IPS-15b (cell line): ENCODE measurements at regions not wholly inside any gene's neighbourhood (a gene's known extent, or its start where the extent isn't known, plus 50 kb on each side); places are given as distances from the start of the nearest gene placed in this dataset.
"Not testable (repeated sequence)": the region's sequence is repeated elsewhere in the genome, so short reads cannot be mapped to it uniquely, and the experiment has no call there.

ENCODE experiments used
- H3K27me3 ChIP-seq: one replicate; pipeline ENCODE4 v1.6.1; 2013; ENCODE audit warnings: low read length; ENCODE audit not compliant: control insufficient read depth, insufficient read depth
- H3K36me3 ChIP-seq: one replicate; pipeline ENCODE4 v1.6.1; 2013; ENCODE audit warnings: low read length; ENCODE audit not compliant: control insufficient read depth, insufficient read depth
- H3K4me1 ChIP-seq: one replicate; pipeline ENCODE4 v1.6.1; 2013; ENCODE audit warnings: mild to moderate bottlenecking, low read length; ENCODE audit not compliant: control insufficient read depth, insufficient read depth
- H3K4me3 ChIP-seq: one replicate; pipeline ENCODE4 v1.5.1; 2013; ENCODE audit warnings: low read depth, low read length
- H3K9ac ChIP-seq: one replicate; pipeline ENCODE4 v1.6.1; 2013; ENCODE audit warnings: low read depth, mild to moderate bottlenecking, low read length
- H3K9me3 ChIP-seq: one replicate; pipeline ENCODE4 v1.6.1; 2013; ENCODE audit warnings: mild to moderate bottlenecking, low read length; ENCODE audit not compliant: control insufficient read depth, insufficient read depth

- Histone ChIP-seq H3K27me3 (peaks cover 9% of the 10 kb centered on the region), H3K9me3 (no peaks in the 10 kb centered on the region), H3K4me1 (no peaks in the 10 kb centered on the region), H3K36me3 (no peaks in the 10 kb centered on the region), H3K4me3 (no peak overlapping the region), H3K9ac (no peak overlapping the region)
Observed at GRCh38 chr16:75806487-75806886, 80.2 kb upstream of the CPHXL start.

DNA sequence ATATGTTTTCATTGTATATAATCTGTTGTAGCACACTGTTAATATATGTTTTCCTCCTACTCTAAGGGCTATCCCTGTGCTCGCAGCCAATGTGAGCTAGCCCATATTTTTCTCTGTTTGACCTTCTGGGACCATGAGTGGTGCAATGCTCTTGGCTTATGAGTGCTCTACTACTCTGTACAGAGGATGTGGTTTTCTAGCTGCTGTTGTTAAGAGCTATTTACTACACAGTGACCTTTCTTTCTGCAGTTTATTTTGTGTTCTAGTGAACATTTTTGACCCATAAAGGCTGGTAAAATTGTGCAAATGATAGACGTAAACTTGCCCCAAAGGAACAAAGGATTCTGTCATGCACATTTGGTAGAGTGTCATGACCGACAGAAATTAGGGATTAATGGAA lies 84.1 kb upstream of the CPHXL start:
- Histone ChIP-seq H3K9ac (no peak overlapping the region), H3K27me3 (peaks cover 4% of the 10 kb centered on the region), H3K4me3 (no peak overlapping the region), H3K9me3 (no peaks in the 10 kb centered on the region), H3K4me1 (no peaks in the 10 kb centered on the region), H3K36me3 (no peaks in the 10 kb centered on the region)

DNA sequence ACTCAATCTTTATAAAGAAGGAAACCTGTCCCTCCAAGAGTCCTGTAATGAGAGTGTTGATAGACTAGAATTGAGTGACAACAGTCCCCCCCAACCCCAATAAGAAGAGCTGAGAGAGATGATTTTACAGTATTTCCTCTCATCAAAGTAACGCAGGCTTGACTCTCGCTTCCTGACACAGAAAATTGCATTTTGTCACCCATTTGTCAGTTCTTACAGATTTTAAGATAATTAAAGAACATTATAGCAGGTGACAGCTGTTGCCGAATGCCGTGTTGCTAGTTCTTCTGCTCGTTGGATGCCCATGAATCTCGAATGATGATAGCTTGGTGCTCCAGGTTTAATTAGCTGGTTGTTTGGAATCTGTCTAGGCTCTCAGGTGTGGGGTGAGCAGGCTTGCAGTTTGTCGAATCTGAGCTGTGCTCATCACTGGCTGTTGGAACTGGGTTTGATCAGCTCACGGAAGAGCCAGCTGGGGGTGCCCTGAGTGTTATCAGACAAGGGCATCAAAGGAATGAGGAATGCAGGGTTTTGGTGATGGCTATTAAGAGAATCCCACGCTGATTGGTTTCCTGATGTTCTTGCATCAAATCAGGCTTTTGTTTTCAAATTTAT lies 84.8 kb upstream of the CPHXL start:
- Histone ChIP-seq H3K9ac (no peak overlapping the region), H3K36me3 (no peaks in the 10 kb centered on the region), H3K4me3 (no peak overlapping the region), H3K27me3 (peaks cover 4% of the 10 kb centered on the region), H3K9me3 (no peaks in the 10 kb centered on the region), H3K4me1 (no peaks in the 10 kb centered on the region)

- Histone ChIP-seq H3K9me3 (no peaks in the 10 kb centered on the region), H3K27me3 (peaks cover 5% of the 10 kb centered on the region), H3K36me3 (no peaks in the 10 kb centered on the region), H3K4me1 (no peaks in the 10 kb centered on the region), H3K4me3 (no peak overlapping the region), H3K9ac (no peak overlapping the region)
Observed at GRCh38 chr16:75818491-75818890, 92.2 kb upstream of the CPHXL start.

- H3K4me1 ChIP-seq, result no peaks in the 10 kb centered on the region
- no peaks in the 10 kb centered on the region for H3K36me3 ChIP-seq
- H3K9ac ChIP-seq, result no peak overlapping the region
- H3K27me3 ChIP-seq, result peaks cover 5% of the 10 kb centered on the region
- H3K4me3 ChIP-seq, result no peak overlapping the region
- no peaks in the 10 kb centered on the region for H3K9me3 ChIP-seq
Observed at GRCh38 chr16:75820672-75821071, 94.4 kb upstream of the CPHXL start.

- Histone ChIP-seq H3K9ac (no peak overlapping the region), H3K9me3 (no peaks in the 10 kb centered on the region), H3K4me3 (no peak overlapping the region), H3K36me3 (no peaks in the 10 kb centered on the region), H3K27me3 (peaks cover 7% of the 10 kb centered on the region), H3K4me1 (no peaks in the 10 kb centered on the region)
Observed at GRCh38 chr16:75821117-75821516, 94.8 kb upstream of the CPHXL start.

DNA sequence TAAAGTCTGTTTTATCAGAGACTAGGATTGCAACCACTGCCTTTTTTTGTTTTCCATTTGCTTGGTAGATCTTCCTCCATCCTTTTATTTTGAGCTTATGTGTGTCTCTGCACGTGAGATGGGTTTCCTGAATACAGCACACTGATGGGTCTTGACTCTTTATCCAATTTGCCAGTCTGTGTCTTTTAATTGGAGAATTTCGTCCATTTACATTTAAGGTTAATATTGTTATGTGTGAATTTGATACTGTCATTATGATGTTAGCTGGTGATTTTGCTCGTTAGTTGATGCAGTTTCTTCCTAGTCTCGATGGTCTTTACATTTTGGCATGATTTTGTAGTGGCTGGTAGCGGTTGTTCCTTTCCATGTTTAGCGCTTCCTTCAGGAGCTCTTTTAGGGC lies 99.5 kb upstream of the CPHXL start:
- not testable (repeated sequence) for H3K36me3 ChIP-seq

GRCh38 chr16:75827372-75828038 lies 101.2 kb upstream of the CPHXL start:
- peak overlapping the region; percentile 53 for H3K4me3 ChIP-seq
- H3K27me3 ChIP-seq, result peaks cover 44% of the 10 kb centered on the region
- H3K36me3 ChIP-seq, H3K4me1 ChIP-seq, H3K9ac ChIP-seq, H3K9me3 ChIP-seq: not testable (repeated sequence)

More for the DNA sequence above, 99.5 kb upstream of the CPHXL start:
- H3K9ac ChIP-seq, H3K4me3 ChIP-seq, H3K9me3 ChIP-seq, H3K4me1 ChIP-seq: not testable (repeated sequence)
- peaks cover 29% of the 10 kb centered on the region for H3K27me3 ChIP-seq

DNA sequence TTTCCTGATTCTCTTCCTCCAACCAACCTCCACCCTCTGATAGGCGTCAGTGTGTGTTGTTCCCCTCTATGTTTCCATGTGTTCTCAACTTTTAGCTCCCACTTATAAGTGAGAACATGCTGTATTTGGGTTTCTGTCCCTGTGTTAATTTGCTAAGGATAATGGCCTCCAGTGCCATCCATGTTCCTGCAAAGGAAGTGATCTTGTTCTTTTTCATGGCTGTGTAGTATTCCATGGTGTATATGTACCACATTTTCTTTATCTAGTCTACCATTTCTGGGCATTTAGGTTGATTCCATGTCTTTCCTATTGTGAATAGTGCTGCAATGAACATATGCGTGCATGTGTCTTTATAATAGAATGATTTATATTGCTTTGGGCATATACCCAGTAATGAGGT lies 107.1 kb upstream of the CPHXL start:
- H3K27me3 ChIP-seq, result peaks cover 96% of the 10 kb centered on the region
- not testable (repeated sequence) for H3K9me3 ChIP-seq, H3K9ac ChIP-seq, H3K4me1 ChIP-seq, H3K36me3 ChIP-seq, H3K4me3 ChIP-seq

DNA sequence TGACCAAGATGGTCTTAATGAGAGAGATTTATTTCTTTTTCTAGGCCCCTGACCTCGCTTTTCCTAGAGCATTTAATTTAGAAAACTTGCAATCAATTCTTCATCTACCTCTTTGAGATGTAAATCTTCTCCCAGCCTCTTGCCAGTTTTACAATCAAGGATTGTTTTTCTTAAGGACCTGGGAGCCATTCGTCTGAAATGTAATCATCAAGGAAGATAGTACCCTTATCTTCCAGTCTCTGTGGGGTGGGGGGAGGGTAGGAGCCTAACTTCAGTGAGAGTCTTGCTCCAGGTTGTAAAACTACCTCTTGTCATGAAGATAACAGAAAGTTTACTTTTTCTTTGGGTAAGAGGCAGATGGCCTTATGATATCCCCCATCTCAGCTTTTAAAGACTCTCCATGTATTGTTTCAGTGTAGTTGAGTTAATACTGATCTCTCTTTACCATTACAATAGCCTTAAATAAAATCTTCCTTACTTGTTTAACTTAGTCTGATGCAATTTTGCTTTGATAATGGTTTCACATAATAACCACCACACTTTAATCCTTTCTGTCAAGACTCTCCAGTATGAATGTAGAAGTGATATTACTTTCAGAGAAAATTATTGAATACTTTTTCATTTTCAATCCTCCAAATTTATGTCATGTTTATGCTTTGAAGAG lies 110.2 kb upstream of the CPHXL start:
- Histone ChIP-seq H3K9me3 (no peaks in the 10 kb centered on the region), H3K27me3 (peaks cover 99% of the 10 kb centered on the region), H3K9ac (no peak overlapping the region), H3K4me3 (no peak overlapping the region), H3K4me1 (no peaks in the 10 kb centered on the region), H3K36me3 (no peaks in the 10 kb centered on the region)

GRCh38 chr16:75837264-75837663 lies 111.0 kb upstream of the CPHXL start:
- H3K36me3 ChIP-seq, result no peaks in the 10 kb centered on the region
- H3K9ac ChIP-seq, result no peak overlapping the region
- no peak overlapping the region for H3K4me3 ChIP-seq
- peaks cover 96% of the 10 kb centered on the region for H3K27me3 ChIP-seq
- H3K9me3 ChIP-seq, result no peaks in the 10 kb centered on the region
- no peaks in the 10 kb centered on the region for H3K4me1 ChIP-seq

GRCh38 chr16:75837681-75838080 lies 111.4 kb upstream of the CPHXL start:
- Histone ChIP-seq H3K4me1 (no peaks in the 10 kb centered on the region), H3K4me3 (no peak overlapping the region), H3K36me3 (no peaks in the 10 kb centered on the region), H3K27me3 (peaks cover 96% of the 10 kb centered on the region), H3K9ac (no peak overlapping the region), H3K9me3 (no peaks in the 10 kb centered on the region)
